ENCODE measurements at regions not wholly inside any gene's neighbourhood (a gene's known extent, or its start where the extent isn't known, plus 50 kb on each side); places are given as distances from the start of the nearest gene placed in this dataset.

DNA sequence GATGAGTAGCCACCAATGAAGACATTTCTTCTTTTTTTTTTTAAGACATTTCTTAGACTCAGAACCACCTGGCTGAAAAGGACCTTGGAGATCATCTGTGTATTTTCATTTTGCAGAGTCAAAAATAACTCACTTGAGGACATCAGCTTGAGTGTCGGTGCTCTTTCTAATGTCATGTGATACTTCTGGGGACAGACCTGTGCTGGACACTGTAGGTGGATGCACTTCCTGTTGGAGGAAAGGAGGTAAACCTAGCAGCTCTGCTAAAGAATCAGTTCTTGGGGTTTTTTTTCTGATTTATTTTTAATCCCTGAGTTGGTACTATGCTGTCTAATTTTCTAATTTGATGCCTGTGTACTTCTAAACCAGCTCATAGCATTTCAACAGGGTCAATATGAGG is 283.9 kb upstream of the CRIM1 start:
- no peaks in the 10 kb centered on the region for H3K9me3 ChIP-seq (ENCODE audit: control insufficient read depth in 4 of 4, low read length in 3 of 4)
- H3K36me3 ChIP-seq (ENCODE audit: control insufficient read depth in 4 of 4, insufficient read depth in 3 of 4, low read depth in 1 of 4, low read length in 3 of 4) = no peaks in the 10 kb centered on the region
- H3K4me3 ChIP-seq (ENCODE audit: low read depth in 1 of 3, low read length in 3 of 3) = no peak overlapping the region
- no peaks in the 10 kb centered on the region for H3K27me3 ChIP-seq (ENCODE audit: control insufficient read depth in 4 of 4, insufficient read depth in 4 of 4, low read length in 3 of 4)
- H3K4me1 ChIP-seq (ENCODE audit: control insufficient read depth in 4 of 4, insufficient read depth in 4 of 4, low read length in 3 of 4) = no peaks in the 10 kb centered on the region
- no peak for DNase-seq (ENCODE audit: low spot score)
- TF ChIP-seq FOXA1 (IDR thresholded peaks at IDR 0.05) (no peak), JUND (IDR thresholded peaks at IDR 0.05) (no peak), YY1 (IDR thresholded peaks at IDR 0.05) (no peak), EGR1 (IDR thresholded peaks at IDR 0.05; ENCODE audit: low read depth in 2 of 2) (no peak), HNF4A (conservative IDR thresholded peaks at IDR 0.05) (no peak), NR2F2 (IDR thresholded peaks at IDR 0.05) (no peak), TAF1 (conservative IDR thresholded peaks at IDR 0.05) (no peak), FOXA2 (IDR thresholded peaks at IDR 0.05) (no peak), SP1 (IDR thresholded peaks at IDR 0.05) (no peak)
- TF ChIP-seq, protein P1, sequence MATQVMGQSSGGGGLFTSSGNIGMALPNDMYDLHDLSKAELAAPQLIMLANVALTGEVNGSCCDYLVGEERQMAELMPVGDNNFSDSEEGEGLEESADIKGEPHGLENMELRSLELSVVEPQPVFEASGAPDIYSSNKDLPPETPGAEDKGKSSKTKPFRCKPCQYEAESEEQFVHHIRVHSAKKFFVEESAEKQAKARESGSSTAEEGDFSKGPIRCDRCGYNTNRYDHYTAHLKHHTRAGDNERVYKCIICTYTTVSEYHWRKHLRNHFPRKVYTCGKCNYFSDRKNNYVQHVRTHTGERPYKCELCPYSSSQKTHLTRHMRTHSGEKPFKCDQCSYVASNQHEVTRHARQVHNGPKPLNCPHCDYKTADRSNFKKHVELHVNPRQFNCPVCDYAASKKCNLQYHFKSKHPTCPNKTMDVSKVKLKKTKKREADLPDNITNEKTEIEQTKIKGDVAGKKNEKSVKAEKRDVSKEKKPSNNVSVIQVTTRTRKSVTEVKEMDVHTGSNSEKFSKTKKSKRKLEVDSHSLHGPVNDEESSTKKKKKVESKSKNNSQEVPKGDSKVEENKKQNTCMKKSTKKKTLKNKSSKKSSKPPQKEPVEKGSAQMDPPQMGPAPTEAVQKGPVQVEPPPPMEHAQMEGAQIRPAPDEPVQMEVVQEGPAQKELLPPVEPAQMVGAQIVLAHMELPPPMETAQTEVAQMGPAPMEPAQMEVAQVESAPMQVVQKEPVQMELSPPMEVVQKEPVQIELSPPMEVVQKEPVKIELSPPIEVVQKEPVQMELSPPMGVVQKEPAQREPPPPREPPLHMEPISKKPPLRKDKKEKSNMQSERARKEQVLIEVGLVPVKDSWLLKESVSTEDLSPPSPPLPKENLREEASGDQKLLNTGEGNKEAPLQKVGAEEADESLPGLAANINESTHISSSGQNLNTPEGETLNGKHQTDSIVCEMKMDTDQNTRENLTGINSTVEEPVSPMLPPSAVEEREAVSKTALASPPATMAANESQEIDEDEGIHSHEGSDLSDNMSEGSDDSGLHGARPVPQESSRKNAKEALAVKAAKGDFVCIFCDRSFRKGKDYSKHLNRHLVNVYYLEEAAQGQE (IDR thresholded peaks at IDR 0.05) = no peak
- TF ChIP-seq, protein P2, sequence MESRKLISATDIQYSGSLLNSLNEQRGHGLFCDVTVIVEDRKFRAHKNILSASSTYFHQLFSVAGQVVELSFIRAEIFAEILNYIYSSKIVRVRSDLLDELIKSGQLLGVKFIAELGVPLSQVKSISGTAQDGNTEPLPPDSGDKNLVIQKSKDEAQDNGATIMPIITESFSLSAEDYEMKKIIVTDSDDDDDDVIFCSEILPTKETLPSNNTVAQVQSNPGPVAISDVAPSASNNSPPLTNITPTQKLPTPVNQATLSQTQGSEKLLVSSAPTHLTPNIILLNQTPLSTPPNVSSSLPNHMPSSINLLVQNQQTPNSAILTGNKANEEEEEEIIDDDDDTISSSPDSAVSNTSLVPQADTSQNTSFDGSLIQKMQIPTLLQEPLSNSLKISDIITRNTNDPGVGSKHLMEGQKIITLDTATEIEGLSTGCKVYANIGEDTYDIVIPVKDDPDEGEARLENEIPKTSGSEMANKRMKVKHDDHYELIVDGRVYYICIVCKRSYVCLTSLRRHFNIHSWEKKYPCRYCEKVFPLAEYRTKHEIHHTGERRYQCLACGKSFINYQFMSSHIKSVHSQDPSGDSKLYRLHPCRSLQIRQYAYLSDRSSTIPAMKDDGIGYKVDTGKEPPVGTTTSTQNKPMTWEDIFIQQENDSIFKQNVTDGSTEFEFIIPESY (IDR thresholded peaks at IDR 0.05) = no peak
- H3K9ac ChIP-seq (ENCODE audit: low read depth in 1 of 2, low read length in 2 of 2) = no peak overlapping the region
- no peak overlapping the region for H3K27ac ChIP-seq (ENCODE audit: low read depth in 1 of 2, low read length in 2 of 2)
- 76% methylated on average over 1 of the region's 1 CpG for WGBS

DNA sequence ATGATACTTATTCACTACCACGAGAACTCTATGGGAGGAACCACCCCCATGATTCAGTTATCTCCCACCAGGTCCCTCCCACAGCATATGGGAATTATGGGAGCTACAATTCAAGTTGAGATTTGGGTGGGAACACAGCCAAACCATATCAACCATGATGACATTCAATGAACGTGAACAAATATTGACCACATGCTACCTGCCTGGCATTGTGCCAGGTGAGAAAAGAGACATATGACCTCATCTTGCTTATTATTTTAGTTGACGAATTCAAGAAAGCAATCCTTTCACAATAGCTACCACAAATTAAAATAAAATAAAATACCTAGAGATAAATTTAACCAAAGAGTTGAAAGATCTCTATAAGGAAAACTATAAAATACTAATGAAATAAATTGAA is 286.5 kb upstream of the CRIM1 start:
- Histone ChIP-seq H3K4me1 (ENCODE audit: control insufficient read depth in 4 of 4, insufficient read depth in 4 of 4, low read length in 3 of 4) (no peaks in the 10 kb centered on the region), H3K27me3 (ENCODE audit: control insufficient read depth in 4 of 4, insufficient read depth in 4 of 4, low read length in 3 of 4) (no peaks in the 10 kb centered on the region), H3K9me3 (ENCODE audit: control insufficient read depth in 4 of 4, low read length in 3 of 4) (no peaks in the 10 kb centered on the region), H3K36me3 (ENCODE audit: control insufficient read depth in 4 of 4, insufficient read depth in 3 of 4, low read depth in 1 of 4, low read length in 3 of 4) (no peaks in the 10 kb centered on the region), H3K9ac (ENCODE audit: low read depth in 1 of 2, low read length in 2 of 2) (no peak overlapping the region), H3K27ac (ENCODE audit: low read depth in 1 of 2, low read length in 2 of 2) (no peak overlapping the region), H3K4me3 (ENCODE audit: low read depth in 1 of 3, low read length in 3 of 3) (no peak overlapping the region)
- no peak for TF ChIP-seq RAD21 (IDR thresholded peaks at IDR 0.05)
- TF ChIP-seq, protein P3, sequence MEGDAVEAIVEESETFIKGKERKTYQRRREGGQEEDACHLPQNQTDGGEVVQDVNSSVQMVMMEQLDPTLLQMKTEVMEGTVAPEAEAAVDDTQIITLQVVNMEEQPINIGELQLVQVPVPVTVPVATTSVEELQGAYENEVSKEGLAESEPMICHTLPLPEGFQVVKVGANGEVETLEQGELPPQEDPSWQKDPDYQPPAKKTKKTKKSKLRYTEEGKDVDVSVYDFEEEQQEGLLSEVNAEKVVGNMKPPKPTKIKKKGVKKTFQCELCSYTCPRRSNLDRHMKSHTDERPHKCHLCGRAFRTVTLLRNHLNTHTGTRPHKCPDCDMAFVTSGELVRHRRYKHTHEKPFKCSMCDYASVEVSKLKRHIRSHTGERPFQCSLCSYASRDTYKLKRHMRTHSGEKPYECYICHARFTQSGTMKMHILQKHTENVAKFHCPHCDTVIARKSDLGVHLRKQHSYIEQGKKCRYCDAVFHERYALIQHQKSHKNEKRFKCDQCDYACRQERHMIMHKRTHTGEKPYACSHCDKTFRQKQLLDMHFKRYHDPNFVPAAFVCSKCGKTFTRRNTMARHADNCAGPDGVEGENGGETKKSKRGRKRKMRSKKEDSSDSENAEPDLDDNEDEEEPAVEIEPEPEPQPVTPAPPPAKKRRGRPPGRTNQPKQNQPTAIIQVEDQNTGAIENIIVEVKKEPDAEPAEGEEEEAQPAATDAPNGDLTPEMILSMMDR (IDR thresholded peaks at IDR 0.05; ENCODE audit: low read depth, low read length, missing input control) = no peak
- no peak for TF ChIP-seq HNF4G (IDR thresholded peaks at IDR 0.05)
- no peak for TF ChIP-seq FOXA1 (IDR thresholded peaks at IDR 0.05)
- TF ChIP-seq, protein P4, sequence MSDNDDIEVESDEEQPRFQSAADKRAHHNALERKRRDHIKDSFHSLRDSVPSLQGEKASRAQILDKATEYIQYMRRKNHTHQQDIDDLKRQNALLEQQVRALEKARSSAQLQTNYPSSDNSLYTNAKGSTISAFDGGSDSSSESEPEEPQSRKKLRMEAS (IDR thresholded peaks at IDR 0.05) = no peak
- TF ChIP-seq, protein P2 (IDR thresholded peaks at IDR 0.05) = no peak
- no peak for TF ChIP-seq JUND (IDR thresholded peaks at IDR 0.05)
- TF ChIP-seq TAF1 (conservative IDR thresholded peaks at IDR 0.05) = no peak
- TF ChIP-seq NR2F2 (IDR thresholded peaks at IDR 0.05) = no peak
- no peak for TF ChIP-seq HNF4A (conservative IDR thresholded peaks at IDR 0.05)
- TF ChIP-seq EGR1 (IDR thresholded peaks at IDR 0.05; ENCODE audit: low read depth in 2 of 2) = no peak
- TF ChIP-seq RXRA (IDR thresholded peaks at IDR 0.05) = no peak
- TF ChIP-seq, protein P1 (IDR thresholded peaks at IDR 0.05) = no peak
- no peak for TF ChIP-seq GABPA (IDR thresholded peaks at IDR 0.05 in 1 of 2, conservative IDR thresholded peaks at IDR 0.05 in 1 of 2)
- no peak for TF ChIP-seq SP1 (IDR thresholded peaks at IDR 0.05)
- TF ChIP-seq FOXA2 (IDR thresholded peaks at IDR 0.05) = no peak
- TF ChIP-seq YY1 (IDR thresholded peaks at IDR 0.05) = no peak
- TF ChIP-seq, protein P5, sequence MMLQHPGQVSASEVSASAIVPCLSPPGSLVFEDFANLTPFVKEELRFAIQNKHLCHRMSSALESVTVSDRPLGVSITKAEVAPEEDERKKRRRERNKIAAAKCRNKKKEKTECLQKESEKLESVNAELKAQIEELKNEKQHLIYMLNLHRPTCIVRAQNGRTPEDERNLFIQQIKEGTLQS (IDR thresholded peaks at IDR 0.05) = no peak
- WGBS = 57% methylated on average over 3 of the region's 3 CpGs
- no peak for DNase-seq (ENCODE audit: low spot score)
